Progenitor cell of endocrine pancreas (in vitro differentiated cells): ENCODE measurements at regions not wholly inside any gene's neighbourhood (a gene's known extent, or its start where the extent isn't known, plus 50 kb on each side); places are given as distances from the start of the nearest gene placed in this dataset.

Experiments used
- DNase-seq: peaks from one replicate; pipeline ENCODE4 v3.0.0; 2021; ENCODE audit warnings: low spot score; ENCODE audit not compliant: unreplicated experiment
- H3K27ac Mint-ChIP-seq: 2 replicates; pipeline ENCODE4 v1.8.0; 2021; ENCODE audit warnings: mild to moderate bottlenecking, moderate library complexity, mixed read lengths
- H3K27me3 Mint-ChIP-seq: 2 replicates; pipeline ENCODE4 v1.8.0; 2021; ENCODE audit warnings: mixed read lengths
- H3K36me3 Mint-ChIP-seq: 2 replicates; pipeline ENCODE4 v1.8.0; 2022; ENCODE audit warnings: mixed read lengths; ENCODE audit not compliant: insufficient read depth
- H3K4me1 Mint-ChIP-seq: 2 replicates; pipeline ENCODE4 v1.8.0; 2021; ENCODE audit warnings: low read depth, mixed read lengths
- H3K4me3 Mint-ChIP-seq: 2 replicates; pipeline ENCODE4 v1.8.0; 2021; ENCODE audit warnings: low read depth, mild to moderate bottlenecking, moderate library complexity, mixed read lengths
- H3K9me3 Mint-ChIP-seq: 2 replicates; pipeline ENCODE4 v1.8.0; 2021; ENCODE audit warnings: low read depth, mixed read lengths
- TF ChIP-seq, protein P1 (sequence below): fragments of 200-600 bp; sonication (generic); IDR thresholded peaks from one replicate; pipeline ENCODE4 v1.5.0; 2021; ENCODE audit warnings: antibody characterized with exemption, mild to moderate bottlenecking; ENCODE audit not compliant: unreplicated experiment

DNA sequence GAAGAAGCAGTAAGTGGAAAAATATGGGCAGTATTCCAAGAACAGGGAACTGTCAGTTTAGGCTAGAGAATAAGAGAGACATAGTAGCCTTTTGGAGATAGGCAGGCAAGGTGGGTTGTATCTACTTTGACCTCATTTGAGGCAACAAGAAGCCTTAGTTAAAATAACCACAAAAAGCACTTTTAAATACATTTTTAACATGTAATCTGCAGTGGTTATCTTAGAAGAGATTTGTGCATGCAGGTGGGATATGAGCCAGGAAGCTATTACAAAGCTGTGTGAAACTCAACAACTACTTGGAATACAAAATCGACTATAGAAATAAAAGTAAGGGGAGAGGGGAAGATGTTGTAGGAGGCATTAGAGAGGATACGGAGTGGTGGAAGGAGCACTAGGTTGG, 143.7 kb upstream of the MCHR2 start:
- Mint-ChIP-seq H3K36me3 (no peaks in the 10 kb centered on the region), H3K27ac (no peak overlapping the region), H3K27me3 (no peaks in the 10 kb centered on the region), H3K4me3 (no peak overlapping the region), H3K9me3 (no peaks in the 10 kb centered on the region), H3K4me1 (peaks cover 2% of the 10 kb centered on the region)
- DNase-seq = no peak
- TF ChIP-seq, protein P1, sequence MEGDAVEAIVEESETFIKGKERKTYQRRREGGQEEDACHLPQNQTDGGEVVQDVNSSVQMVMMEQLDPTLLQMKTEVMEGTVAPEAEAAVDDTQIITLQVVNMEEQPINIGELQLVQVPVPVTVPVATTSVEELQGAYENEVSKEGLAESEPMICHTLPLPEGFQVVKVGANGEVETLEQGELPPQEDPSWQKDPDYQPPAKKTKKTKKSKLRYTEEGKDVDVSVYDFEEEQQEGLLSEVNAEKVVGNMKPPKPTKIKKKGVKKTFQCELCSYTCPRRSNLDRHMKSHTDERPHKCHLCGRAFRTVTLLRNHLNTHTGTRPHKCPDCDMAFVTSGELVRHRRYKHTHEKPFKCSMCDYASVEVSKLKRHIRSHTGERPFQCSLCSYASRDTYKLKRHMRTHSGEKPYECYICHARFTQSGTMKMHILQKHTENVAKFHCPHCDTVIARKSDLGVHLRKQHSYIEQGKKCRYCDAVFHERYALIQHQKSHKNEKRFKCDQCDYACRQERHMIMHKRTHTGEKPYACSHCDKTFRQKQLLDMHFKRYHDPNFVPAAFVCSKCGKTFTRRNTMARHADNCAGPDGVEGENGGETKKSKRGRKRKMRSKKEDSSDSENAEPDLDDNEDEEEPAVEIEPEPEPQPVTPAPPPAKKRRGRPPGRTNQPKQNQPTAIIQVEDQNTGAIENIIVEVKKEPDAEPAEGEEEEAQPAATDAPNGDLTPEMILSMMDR = no peak

DNA sequence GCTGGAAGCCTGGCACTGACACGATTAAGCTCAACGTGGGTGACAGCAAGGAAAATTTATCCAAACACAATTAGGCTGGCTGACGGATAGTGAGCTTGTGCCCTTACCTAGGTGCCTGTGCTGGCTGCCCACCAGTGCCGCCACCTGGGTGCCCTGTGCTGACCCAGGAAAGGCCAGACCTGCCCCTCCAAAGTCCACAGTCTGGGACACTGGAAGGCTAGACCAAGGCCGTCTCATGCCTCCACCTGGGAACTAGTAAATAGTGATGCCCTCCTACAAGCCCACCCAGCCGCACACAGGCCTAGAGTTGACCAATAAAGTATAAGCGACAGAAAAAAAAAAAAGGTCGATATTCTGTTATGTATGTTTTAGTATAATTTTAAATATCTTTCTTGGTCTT, 142.6 kb upstream of the MCHR2 start:
- Mint-ChIP-seq H3K4me1 (peaks cover 2% of the 10 kb centered on the region), H3K27me3 (no peaks in the 10 kb centered on the region)

DNA sequence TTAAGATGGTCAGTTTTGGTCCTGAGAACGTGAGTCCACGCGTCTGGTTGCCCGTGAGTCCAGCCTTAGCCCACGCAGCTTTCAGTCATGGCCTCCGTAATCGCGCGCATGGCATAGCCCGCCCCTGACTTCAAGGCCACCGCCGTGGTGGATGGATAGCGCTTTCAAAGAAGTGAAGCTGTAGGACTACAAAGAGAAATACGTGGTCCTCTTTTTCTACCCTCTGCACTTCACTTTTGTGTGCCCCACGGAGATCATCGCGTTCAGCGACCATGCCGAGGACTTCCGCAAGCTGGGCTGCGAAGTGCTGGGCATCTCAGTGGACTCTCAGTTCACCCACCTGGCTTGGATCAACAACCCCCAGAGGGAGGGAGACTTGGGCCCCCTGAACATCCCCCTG, 142.0 kb upstream of the MCHR2 start:
- Mint-ChIP-seq H3K4me3 (no peak overlapping the region), H3K27me3 (no peaks in the 10 kb centered on the region), H3K4me1 (peaks cover 2% of the 10 kb centered on the region), H3K27ac (no peak overlapping the region), H3K36me3 (no peaks in the 10 kb centered on the region), H3K9me3 (peaks cover 2% of the 10 kb centered on the region)
- TF ChIP-seq, protein P1 = no peak
- DNase-seq = no peak

More for the DNA sequence above, 142.6 kb upstream of the MCHR2 start:
- Mint-ChIP-seq H3K27ac (no peak overlapping the region), H3K36me3 (no peaks in the 10 kb centered on the region), H3K4me3 (no peak overlapping the region), H3K9me3 (no peaks in the 10 kb centered on the region)
- TF ChIP-seq, protein P1 = no peak
- DNase-seq = no peak

DNA sequence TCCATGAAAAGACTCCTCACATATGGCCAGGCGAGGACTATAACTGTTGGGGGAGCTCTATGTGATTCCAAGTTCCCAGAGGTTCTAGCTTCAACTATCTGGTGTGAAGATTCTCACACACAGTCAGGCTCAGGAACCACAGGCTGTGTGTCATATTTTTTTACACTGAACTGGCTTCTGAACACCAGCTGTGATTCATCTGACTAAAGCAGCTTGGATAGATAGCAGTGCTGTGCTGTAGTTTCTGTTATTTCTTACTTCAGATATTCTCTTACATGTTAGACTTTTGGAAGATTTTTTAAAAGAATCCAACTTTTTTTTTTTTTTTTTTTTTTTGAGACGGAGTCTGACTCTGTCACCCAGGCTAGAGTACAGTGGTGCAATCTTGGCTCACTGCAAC, 140.7 kb upstream of the MCHR2 start:
- no peaks in the 10 kb centered on the region for H3K27me3 Mint-ChIP-seq
- peaks cover 2% of the 10 kb centered on the region for H3K4me1 Mint-ChIP-seq
- no peak overlapping the region for H3K4me3 Mint-ChIP-seq
- H3K9me3 Mint-ChIP-seq = peaks cover 5% of the 10 kb centered on the region
- H3K36me3 Mint-ChIP-seq = no peaks in the 10 kb centered on the region
- H3K27ac Mint-ChIP-seq = no peak overlapping the region
- TF ChIP-seq, protein P1 = no peak
- no peak for DNase-seq

DNA sequence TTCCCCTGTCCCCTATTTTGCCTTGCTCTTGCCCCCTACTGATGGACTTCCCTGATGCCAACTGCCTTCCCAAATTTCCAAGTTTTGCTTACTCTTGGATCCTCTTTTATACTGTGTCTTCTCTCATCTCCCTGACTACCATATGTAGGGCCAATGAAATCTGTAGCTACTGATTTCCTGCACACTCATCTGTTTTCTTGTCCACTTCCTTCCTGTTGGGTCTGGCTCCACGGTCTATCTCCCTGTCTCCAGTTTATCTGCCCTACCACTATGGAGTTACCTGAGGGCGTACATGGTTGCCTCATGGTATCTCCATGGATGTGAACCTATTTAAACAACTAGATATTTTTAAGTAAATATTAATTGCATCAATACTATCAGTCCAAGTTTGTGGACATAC, 140.3 kb upstream of the MCHR2 start:
- peaks cover 2% of the 10 kb centered on the region for H3K4me1 Mint-ChIP-seq

More for the DNA sequence above, 140.3 kb upstream of the MCHR2 start:
- Mint-ChIP-seq H3K36me3 (no peaks in the 10 kb centered on the region), H3K4me3 (no peak overlapping the region), H3K27me3 (no peaks in the 10 kb centered on the region), H3K27ac (no peak overlapping the region), H3K9me3 (peaks cover 5% of the 10 kb centered on the region)
- no peak for DNase-seq
- TF ChIP-seq, protein P1 = no peak
